HEK293T (cell line): ENCODE measurements at regions not wholly inside any gene's neighbourhood (a gene's known extent, or its start where the extent isn't known, plus 50 kb on each side); places are given as distances from the start of the nearest gene placed in this dataset.

ENCODE experiments used
- CTCF ChIA-PET: fragments of 350-600 bp; formaldehyde crosslinking; extraction: SDS; loops from one replicate; lab custom pipeline; 2021; ENCODE audit warnings: antibody characterized with exemption, inconsistent platforms; lab: Yijun Ruan, JAX
- POLR2A ChIA-PET: fragments of 350-600 bp; formaldehyde crosslinking; extraction: SDS; loops from one replicate; lab custom pipeline; 2020; ENCODE audit warnings: antibody characterized with exemption, inconsistent platforms; lab: Yijun Ruan, JAX
- DNase-seq: peaks from one replicate; pipeline ENCODE4 v3.0.0; 2012; ENCODE audit warnings: mixed read lengths; ENCODE audit errors: extremely low spot score
- ARNT ChIP-seq: fragments of 450-650 bp; IDR thresholded peaks from 2 replicates; pipeline ENCODE4 v1.6.1; 2017; ENCODE audit warnings: mild to moderate bottlenecking
- BHLHE40 ChIP-seq: fragments of 450-650 bp; IDR thresholded peaks from 2 replicates; pipeline ENCODE4 v1.6.1; 2016; ENCODE audit warnings: mild to moderate bottlenecking, moderate library complexity, borderline replicate concordance
- CTBP1 ChIP-seq: fragments of 450-650 bp; IDR thresholded peaks from 2 replicates; pipeline ENCODE4 v1.6.1; 2016; ENCODE audit warnings: borderline replicate concordance
- ELF4 ChIP-seq: fragments of 450-650 bp; IDR thresholded peaks from 2 replicates; pipeline ENCODE4 v1.6.1; 2017; ENCODE audit warnings: antibody characterized with exemption
- FOXA1 ChIP-seq: fragments of 450-650 bp; IDR thresholded peaks from 2 replicates; pipeline ENCODE4 v1.6.1; 2016; ENCODE audit warnings: mild to moderate bottlenecking
- FOXK2 ChIP-seq: fragments of 450-650 bp; IDR thresholded peaks from 2 replicates; pipeline ENCODE4 v1.6.1; 2016; ENCODE audit warnings: mild to moderate bottlenecking
- FOXM1 ChIP-seq: fragments of 450-650 bp; IDR thresholded peaks from 2 replicates; pipeline ENCODE4 v1.6.1; 2017; ENCODE audit warnings: mild to moderate bottlenecking, borderline replicate concordance
- HDGF ChIP-seq: fragments of 450-650 bp; IDR thresholded peaks from 2 replicates; pipeline ENCODE4 v1.6.1; 2017; ENCODE audit warnings: antibody characterized with exemption, borderline replicate concordance
- L3MBTL2 ChIP-seq: fragments of 450-650 bp; conservative IDR thresholded peaks from 2 replicates; pipeline ENCODE4 v1.6.1; 2016; ENCODE audit warnings: mild to moderate bottlenecking
- LEF1 ChIP-seq: fragments of 450-650 bp; IDR thresholded peaks from 2 replicates; pipeline ENCODE4 v1.6.1; 2017; ENCODE audit warnings: mild to moderate bottlenecking, borderline replicate concordance
- NFRKB ChIP-seq: fragments of 450-650 bp; IDR thresholded peaks from 2 replicates; pipeline ENCODE4 v1.6.1; 2016; ENCODE audit warnings: mild to moderate bottlenecking, moderate library complexity
- PKNOX1 ChIP-seq: fragments of 450-650 bp; IDR thresholded peaks from 2 replicates; pipeline ENCODE4 v1.6.1; 2016
- SP1 ChIP-seq: fragments of 450-650 bp; IDR thresholded peaks from 2 replicates; pipeline ENCODE4 v1.6.1; 2017
- SUZ12 ChIP-seq: fragments of 450-650 bp; IDR thresholded peaks from 2 replicates; pipeline ENCODE4 v1.6.1; 2016; ENCODE audit warnings: mild to moderate bottlenecking
- TARDBP ChIP-seq: fragments of 450-650 bp; IDR thresholded peaks from 2 replicates; pipeline ENCODE4 v1.6.1; 2016
- ZNF384 ChIP-seq: fragments of 450-650 bp; IDR thresholded peaks from 2 replicates; pipeline ENCODE4 v1.6.1; 2016

DNA sequence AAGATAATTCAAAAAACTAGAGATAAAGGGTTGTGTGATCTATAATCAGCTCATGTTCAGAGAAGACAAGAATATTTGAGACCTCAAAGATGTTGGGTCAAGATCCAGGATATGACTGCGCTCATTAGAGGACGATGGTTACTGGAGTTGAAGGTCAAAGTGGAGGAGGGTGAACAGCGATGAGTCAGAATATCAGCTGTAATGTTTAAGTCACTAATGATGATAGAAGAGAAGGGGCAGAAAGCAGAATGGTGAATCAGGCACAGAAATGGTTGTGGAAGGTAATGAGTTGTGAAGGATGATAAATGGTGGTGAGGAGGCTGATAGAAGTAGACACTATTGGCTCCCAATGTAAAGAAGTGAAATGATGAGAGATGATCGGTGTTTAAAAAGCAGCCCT is 540.3 kb downstream of the INHBA start:
- ChIA-PET CTCF (no interaction called here), POLR2A (no interaction called here)
- TF ChIP-seq ZNF384 (no peak), FOXK2 (no peak), TARDBP (no peak), HDGF (no peak), PKNOX1 (no peak), L3MBTL2 (no peak)
- no peak for DNase-seq

DNA sequence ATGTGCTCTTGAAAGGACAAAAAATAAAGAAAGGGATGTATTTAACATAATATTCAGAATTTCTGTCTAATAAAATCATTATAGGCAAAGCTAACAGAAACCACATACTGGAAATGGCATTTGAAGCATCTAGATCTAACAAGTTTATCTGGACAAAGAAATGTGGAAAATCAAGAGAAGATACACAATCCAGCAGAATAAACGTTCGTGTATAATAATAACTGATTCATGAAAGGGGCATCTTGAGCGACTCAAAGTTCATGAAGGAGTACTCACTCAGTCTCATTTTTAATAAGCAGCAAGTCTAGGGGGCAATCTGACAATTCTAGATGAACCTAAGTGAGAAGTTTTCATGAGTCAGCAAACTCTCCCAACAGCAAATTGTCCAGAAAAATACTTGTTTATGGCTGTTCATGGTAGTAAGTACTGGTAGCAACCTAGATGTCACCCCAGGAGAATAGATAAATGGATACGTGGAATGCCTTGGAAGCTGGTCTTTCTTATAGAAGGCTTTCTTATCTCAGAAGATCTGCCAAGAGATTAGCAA is 541.8 kb downstream of the INHBA start:
- TF ChIP-seq SUZ12 (no peak), SP1 (no peak), FOXA1 (no peak), PKNOX1 (no peak), L3MBTL2 (no peak), TARDBP (no peak), ARNT (no peak), ELF4 (no peak), HDGF (no peak), FOXK2 (no peak), CTBP1 (no peak), BHLHE40 (no peak), ZNF384 (no peak)
- CTCF ChIA-PET = no interaction called here
- POLR2A ChIA-PET = no interaction called here
- DNase-seq = no peak

GRCh38 chr7:41156268-41156667 is 546.6 kb downstream of the INHBA start:
- TF ChIP-seq L3MBTL2 = no peak
- TF ChIP-seq ELF4 = no peak
- no peak for TF ChIP-seq SP1
- no peak for TF ChIP-seq CTBP1
- TF ChIP-seq FOXM1 = no peak
- TF ChIP-seq PKNOX1 = no peak
- TF ChIP-seq SUZ12 = no peak
- no peak for TF ChIP-seq FOXA1
- TF ChIP-seq FOXK2 = no peak
- no peak for TF ChIP-seq NFRKB
- TF ChIP-seq HDGF = no peak
- TF ChIP-seq ZNF384 = no peak
- TF ChIP-seq ARNT = no peak
- POLR2A ChIA-PET = no interaction called here
- DNase-seq = no peak
- CTCF ChIA-PET = no interaction called here

DNA sequence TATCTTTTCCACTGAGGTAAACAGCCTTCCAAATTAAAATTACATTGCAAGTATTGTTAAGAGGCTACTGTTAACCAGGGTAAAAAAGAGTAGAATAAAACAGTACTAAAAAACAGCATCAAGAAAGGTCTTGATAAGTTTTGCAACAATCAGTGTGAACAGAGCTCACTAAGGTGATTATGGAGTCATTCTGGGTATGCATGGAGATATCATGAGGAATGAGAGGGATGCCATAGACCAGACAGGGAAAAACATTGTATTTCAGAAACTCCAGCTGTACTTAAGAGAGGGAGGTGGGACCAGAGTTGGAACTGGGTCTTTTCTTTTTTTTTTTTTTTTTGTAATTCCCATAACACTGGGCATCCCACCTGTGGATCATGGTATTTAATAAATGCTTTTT is 549.6 kb downstream of the INHBA start:
- POLR2A ChIA-PET = interaction anchor here (0.6 kb wide), 1 partner anchor 109 kb away, joined by 3 read pairs; no protein-coding TSS in a partner anchor
- TF ChIP-seq PKNOX1 = no peak
- TF ChIP-seq SP1 = no peak
- TF ChIP-seq FOXK2 = no peak
- TF ChIP-seq BHLHE40 = no peak
- TF ChIP-seq ELF4 = no peak
- no peak for TF ChIP-seq L3MBTL2
- no peak for TF ChIP-seq ZNF384
- TF ChIP-seq ARNT = no peak
- CTCF ChIA-PET = no interaction called here
- DNase-seq = no peak

- no peak for DNase-seq
- POLR2A ChIA-PET = no interaction called here
- CTCF ChIA-PET = no interaction called here
- TF ChIP-seq NFRKB (no peak), SP1 (no peak), BHLHE40 (no peak), TARDBP (no peak), ZNF384 (no peak), ELF4 (no peak), SUZ12 (no peak), HDGF (no peak), FOXM1 (no peak), LEF1 (no peak), PKNOX1 (no peak), ARNT (no peak), CTBP1 (no peak), FOXK2 (no peak), L3MBTL2 (no peak), FOXA1 (no peak)
Measured at GRCh38 chr7:41152179-41152678, 550.7 kb downstream of the INHBA start.
